ENCODE measurements at regions not wholly inside any gene's neighbourhood (a gene's known extent, or its start where the extent isn't known, plus 50 kb on each side); places are given as distances from the start of the nearest gene placed in this dataset.
"Not testable (repeated sequence)": the region's sequence is repeated elsewhere in the genome, so short reads cannot be mapped to it uniquely, and the experiment has no call there.

DNA sequence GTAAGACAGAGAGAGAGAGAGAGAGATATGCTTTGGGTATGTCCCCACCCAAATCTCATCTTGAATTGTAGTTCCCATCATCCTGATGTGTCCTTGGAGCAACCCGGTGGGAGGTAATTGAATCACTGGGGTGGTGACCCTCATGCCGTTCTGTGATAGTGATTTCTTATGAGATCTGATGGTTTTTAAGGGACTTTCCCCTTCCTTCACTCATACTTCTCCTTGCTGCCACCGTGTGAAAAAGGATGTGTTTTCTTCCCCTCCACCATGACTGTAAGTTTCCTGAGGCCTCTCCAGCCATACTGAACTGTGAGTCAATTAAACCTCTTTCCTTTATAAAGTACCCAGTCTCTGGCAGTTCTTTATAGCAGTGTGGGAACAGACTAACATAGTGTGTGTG, 60.3 kb downstream of the EOMES start:
- DNase-seq, result no peak

DNA sequence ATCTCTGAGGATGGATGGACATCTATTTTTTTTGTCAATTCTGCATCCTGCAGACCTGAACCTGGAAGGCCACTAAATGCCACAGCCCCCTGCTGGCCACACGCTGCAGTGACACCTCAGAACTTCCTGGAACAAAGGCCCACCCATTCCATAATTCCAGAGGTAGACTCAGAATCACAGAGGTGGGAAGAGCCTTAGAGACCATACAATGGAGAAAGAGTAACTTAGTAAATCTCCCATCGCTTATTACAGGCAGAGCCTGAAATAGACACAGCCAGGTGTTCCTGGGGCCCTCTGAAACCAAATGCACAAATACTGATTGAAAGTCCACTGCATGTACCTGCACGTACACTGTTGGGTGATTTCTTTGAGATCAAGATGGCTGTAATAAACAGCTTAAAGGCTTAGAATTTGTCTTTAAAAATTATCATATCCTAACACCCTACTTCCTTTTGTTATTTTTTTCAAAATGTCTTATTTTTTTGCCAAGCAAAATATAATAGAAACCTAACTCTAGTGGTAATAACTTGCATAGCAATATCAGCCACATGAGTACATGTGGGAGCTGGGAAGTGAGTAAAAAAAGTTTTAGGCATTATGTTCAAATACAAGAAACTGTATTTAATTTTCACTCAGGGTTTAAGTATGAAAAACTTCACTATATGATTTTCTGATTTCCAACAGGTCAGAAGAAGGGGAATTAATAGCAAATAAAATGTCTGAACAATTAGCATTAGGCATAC, 62.7 kb downstream of the EOMES start:
- DNase-seq, result no peak

DNA sequence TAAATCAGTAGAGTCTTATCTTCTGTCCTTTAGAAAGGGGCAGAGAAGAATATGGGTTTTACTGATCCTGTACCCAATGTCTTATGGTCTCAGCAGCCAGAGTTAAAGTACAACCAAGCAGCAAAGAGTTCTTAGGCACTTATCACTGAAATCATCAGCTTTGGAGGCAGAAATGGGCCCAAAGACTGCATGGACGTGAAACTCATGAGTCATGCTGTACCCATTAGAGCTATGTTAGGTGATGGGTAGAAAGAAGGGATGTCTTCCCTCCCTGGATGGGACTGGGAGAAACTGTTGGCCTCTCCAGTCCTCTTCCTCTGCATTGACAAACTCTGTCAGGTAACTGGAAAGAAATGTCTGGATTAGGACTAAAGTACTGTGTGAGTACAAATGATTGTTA, 63.4 kb downstream of the EOMES start:
- no peak for DNase-seq

DNA sequence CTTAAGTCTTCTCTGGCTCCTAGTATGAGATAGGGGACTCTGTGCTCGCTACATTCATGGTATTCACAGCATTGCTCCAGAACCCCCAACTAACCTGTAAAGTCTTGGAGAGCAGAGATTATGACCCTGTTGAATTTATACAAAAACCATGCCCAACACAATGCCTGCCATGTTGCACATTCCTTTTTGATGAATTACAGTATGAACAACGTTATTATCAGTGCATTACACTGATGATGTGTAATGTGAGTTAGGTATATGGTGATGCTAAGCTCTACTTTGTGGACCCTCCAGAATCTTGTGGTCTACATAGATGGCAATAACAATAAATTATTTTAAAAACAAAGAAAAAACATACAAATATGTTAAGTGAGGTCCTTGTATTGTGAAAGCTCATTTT, 64.3 kb downstream of the EOMES start:
- no peak for DNase-seq

DNA sequence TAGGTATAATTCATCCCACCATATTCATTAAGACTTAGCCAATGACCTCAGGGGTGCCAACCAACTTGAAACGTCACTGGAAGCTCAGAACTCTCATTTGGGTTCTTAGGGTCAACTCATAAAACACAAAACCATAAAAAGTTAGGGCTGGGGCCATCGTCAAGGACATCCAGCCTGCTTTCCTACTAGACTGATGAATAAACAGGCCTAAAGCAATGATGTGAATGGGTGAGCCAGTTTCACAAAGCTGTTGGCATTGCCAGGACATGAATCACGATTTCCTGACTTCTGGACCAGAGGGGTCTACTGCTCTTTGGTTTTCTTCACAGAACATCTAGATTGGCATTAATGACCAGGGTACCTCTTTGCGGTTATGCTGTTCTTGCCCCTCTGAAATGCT, 64.7 kb downstream of the EOMES start:
- DNase-seq, result no peak

DNA sequence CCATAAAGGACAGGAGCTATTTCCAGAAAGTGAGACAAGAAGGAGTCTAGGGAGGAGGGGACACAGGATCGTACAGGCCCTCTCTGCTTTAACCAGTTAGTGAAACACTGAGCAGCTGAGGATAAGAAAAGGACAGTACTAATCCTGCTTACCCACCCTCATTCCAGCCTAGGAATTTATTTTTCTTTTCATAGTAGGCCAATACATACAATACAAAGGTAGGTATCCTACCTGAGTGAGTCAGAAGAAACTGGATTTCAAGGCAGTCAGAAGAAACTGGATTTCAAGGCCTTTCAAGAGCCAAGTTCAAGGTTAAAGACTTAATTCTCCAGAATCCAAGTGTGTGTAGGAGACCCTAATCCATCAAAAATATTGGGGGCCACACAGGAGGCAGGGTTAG, 65.3 kb downstream of the EOMES start:
- no peak for DNase-seq

DNA sequence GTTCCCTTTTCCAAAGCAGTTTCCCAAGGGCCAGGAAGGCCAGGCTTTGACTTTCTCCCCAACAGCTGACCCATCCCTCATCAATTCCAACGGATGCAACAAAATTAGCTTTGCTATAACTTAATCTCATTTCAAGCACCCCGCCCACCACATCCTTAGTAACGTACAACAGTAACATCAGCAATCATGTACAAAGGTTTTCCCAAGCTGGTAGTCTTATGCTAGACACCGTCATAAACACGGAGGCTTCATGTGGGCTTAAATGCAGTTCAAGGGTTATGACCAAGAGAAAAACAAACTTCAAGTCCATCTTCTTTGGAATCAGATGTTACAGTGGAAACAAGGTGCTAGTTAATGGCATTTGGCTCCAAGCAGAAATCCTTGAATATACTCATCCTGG, 66.6 kb downstream of the EOMES start:
- DNase-seq, result no peak

DNA sequence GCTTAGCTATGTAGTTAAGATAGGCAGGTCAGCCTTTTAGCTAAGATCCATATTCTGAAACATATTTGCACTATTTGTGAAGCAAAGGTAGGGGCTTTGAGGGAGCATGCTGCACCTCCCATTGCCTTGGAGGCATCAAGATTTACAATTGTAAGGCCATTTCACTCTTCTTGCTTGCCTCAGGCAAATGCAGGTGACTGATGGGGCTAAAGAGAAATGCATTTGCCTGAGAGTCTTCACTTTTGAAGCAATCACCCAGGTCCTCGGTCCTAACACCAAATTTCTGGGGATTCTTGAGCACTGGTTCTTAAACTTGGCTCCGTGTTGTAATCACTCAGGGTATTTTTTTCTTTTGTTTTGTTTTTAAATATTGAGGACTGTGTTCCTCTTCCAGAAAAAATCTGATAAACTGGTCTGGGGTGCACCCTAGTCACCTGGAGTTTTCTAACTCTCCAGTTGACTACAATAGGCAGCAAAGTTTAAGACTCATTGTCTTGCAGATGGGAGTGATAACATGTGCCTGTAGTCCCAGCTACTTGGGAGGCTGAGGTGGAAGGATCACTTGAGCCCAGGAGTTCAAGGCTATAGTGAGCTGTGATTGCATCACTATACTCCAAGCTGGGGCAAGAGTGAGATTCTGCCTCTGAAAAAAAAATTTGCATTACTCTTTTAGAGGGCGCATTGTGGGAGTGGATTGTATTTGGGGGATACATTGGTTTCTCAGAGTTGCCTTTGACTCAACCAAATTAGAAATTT, 68.1 kb downstream of the EOMES start:
- no peak for DNase-seq

DNA sequence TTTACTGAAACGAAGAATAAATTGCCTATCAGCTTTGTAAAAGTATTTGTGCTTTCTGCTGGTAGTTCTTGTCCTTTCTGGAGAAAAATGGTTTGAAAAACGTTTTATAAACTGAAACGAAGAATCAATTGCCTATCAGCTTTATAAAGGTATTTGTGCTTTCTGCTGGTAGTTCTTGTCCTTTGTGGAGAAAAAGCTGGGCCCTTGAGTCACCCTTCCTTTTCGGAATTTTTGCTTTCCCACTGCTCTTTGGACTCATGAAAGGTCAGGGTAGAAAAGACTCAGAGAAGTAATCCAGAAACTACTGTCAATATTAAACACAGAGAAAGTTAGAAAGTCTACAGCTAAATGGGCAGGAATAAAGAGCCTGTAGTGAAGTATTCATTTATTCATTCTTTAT, 72.8 kb downstream of the EOMES start:
- DNase-seq, result no peak

DNA sequence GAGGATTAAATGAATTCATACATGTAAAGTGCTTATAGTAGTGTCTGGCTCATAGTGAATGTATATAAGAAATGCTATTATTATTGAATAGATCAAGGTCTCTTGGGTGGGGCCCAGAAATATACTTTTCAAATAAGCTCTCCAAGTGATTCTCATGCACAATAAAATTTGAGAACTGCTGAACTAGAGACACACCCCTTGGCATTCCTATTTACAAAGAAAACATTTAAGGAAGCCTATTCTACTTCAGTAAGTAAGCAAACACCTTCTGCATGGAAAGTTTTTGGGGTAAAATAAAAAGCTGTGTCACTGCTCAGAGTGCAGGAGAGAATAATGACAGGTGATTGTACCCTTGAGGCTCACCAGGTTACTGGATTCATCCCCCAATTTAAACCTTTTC, 75.2 kb downstream of the EOMES start:
- DNase-seq, result no peak

DNA sequence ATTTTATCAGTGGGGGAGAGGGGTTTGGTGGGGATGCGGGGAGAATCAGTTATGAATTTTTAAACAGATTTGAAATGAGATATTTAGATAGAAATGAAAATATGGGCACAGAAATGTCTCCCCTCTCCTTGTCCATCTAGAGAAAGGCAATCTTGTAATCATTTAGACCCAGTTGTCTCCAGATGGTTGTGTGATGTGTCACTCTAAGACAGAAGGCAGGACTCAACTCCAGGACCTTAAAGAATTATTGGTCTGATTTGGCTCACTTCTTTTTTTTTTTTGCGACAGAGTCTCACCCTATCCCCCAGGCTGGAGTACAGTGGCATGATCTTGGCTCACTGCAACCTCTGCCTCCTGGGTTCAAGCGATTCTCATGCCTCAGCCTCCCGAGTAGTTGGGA, 77.2 kb downstream of the EOMES start:
- DNase-seq, result no peak

DNA sequence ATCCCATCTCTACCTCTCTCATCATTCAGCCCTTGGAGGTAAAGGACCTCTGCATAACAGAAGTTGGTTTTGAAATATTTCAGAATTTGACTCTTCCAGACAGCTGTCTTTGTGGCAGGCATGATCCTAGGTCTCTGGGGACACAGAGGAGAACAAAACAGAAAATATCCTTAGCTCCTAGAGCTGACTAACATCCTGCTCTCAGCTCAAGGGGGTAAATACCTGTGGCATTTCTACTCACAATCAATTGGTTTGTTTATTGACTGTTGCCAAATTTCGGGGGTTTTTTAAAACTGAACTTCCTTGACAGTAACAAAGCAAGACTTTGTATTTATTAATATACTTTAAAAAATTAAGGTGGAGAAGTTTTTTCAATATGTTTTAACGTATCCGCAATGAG, 78.8 kb downstream of the EOMES start:
- no peak for DNase-seq

DNA sequence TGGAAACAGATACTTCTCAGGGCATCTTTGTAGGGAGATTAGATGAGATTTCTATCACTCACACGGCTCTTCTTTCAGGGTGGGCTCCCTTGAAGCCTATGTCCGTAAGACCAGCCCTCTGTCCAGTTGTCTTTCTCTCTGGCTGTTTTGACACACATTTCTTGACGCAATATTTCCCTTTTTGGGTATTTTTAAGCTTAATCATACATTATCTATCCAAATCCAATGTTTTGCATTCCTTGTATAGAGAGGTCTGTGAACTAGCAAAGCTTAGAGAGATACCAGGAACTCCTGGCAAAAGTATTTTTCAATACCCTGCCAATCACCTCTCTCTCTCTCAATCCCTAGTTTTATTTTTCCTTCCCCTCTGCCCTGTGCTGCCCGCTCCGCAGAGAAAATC, 79.3 kb downstream of the EOMES start:
- DNase-seq, result no peak

DNA sequence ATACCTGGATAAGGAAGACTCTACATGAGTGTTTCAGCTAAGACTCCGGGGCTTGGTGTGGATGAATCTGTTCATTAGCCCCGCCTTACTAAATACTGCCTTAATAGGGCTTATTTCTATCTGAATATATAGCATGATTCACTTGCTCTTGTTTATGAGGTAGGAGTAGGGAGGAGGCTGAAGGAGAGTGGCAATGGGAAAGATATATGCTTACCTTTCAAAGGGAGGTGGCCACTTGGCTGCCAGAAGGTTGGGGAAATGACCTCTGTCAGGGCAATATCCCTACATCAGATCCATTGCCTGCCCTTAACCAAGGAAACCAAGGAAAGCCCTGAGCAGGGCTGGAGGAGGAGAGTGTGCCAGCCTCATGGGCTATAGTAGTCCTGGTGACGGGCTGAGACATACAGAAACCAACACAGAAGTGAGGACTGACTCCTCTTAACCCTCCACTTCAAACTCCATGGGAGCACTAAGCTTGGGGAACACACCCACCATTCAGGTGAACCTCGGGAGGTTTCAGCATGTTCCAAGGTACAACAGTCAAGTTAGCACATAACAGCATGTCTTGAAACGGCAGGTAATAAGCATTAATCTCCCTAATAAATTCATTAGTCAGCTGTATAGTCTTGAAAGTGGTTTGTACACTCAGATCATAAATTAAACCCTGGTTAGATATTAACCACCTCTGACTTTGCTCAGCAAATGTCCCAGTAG, 80.1 kb downstream of the EOMES start:
- DNase-seq, result no peak

DNA sequence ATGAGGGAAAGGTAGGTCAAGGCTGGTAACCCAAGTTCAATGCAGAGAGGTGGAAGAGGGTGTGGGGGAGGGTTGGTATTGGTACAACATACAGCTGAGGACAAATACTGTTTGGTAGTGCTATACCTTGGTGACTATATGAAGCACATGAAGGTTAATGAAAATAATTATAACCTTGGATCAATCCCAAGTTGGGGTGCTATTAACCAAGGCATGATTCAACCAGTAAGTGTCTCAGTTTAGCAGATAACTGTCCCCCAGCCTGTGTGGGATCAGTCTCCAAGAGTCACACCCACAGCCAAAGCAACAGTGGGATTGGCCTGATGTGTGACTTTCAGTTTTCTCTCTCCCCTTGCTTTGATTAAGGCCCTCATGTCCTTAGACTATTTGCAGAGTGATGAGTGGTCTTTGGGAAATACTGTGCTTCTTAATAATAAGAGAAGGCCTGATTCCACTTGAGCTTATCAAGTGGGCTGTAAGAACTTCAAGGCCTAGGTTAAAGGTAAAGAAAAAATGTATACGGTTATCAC, 80.8 kb downstream of the EOMES start:
- no peak for DNase-seq

DNA sequence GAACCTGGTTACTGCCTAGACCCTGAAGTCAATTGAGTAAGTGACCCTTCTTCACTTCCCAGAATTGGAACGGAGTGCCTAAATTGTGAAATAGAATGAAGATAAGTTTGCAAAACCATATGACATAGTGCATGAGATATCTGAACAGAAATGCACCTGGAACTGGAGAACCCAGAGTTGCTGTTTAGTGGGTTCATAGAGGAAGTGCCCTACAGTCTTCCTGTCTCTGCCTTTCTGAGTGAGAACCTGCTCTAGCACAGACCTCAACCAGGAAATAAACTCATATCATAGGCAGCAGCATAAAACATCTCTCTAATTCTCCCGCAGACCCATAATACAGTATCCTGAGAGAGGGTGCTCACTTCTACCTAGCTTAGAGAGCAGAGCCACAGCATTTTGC, 82.9 kb downstream of the EOMES start:
- no peak for DNase-seq

DNA sequence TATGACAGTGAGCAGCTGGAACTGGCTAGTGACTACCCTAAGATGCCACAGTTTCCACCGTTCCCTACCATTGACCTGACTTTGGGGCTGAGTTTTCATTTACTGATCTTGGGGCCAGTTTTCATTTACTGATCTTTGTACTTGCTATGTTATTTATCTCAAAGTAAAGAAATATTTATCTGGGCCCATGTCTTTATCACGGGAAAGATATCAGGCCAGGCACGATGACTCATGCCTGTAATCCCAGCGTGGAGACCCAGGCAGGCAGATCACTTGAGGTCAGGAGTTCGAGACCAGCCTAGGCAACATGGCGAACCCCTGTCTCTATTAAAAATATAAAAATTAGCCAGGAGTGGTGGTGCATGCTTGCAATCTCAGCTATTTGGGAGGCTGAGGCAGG, 83.5 kb downstream of the EOMES start:
- DNase-seq, result no peak

DNA sequence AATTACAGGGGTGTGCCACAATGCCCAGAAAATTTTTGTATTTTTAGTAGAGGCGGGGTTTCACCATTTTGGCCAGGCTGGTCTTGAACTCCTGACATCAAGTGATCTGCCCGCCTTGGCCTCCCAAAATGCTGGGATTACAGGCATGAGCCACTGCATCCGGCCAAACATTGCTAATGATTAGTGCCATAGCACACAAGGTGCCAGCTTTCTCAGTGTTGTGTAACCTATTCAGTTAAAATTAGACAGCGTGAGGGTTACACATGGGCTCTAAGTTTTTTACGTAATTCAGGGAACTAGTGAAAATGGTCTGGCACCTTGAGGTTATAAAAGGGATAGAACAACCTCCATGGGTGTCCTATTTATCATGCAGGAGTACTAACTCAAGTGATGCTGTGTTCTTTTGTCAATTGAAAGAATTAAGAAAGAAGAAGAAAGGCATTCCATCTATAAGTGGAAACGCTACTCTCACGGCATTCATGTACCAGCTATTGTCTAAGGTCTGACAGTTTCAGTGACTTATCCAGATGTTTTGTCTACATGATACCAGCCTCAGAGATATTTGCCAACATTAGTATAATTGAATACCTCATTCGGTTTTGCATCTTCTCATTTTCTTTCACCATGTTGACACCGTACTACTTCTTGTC, 84.7 kb downstream of the EOMES start:
- DNase-seq, result no peak

DNA sequence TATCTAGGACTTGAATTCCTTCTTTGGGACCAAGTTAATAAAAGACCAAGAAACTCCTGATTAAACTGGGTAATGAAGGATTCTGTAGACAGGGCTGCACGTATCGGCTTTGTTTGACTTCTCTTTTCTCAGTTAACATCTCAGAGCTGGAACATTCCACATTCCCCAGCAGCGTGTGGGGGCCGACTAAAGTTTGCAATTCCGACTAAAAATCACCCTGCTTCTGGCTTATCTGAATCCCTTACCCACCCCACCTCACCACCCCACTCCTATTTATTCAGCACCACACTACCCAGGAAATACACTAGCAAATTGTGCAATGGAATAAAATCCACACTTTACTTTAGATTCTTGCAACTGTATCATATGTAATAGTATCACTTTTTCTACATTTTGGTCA, 87.1 kb downstream of the EOMES start:
- not testable (repeated sequence) for DNase-seq

DNA sequence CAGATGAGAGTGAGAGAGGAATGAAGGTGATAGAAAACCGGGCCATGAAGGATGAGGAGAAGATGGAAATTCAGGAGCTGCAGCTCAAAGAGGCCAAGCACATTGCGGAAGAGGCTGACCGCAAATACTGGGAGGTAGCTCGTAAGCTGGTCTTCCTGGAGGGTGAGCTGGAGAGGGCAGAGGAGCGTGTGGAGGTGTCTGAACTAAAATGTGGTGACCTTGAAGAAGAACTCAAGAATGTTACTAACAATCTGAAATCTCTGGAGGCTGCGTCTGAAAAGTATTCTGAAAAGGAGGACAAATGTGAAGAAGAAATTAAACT, 88.9 kb downstream of the EOMES start:
- DNase-seq, result no peak

DNA sequence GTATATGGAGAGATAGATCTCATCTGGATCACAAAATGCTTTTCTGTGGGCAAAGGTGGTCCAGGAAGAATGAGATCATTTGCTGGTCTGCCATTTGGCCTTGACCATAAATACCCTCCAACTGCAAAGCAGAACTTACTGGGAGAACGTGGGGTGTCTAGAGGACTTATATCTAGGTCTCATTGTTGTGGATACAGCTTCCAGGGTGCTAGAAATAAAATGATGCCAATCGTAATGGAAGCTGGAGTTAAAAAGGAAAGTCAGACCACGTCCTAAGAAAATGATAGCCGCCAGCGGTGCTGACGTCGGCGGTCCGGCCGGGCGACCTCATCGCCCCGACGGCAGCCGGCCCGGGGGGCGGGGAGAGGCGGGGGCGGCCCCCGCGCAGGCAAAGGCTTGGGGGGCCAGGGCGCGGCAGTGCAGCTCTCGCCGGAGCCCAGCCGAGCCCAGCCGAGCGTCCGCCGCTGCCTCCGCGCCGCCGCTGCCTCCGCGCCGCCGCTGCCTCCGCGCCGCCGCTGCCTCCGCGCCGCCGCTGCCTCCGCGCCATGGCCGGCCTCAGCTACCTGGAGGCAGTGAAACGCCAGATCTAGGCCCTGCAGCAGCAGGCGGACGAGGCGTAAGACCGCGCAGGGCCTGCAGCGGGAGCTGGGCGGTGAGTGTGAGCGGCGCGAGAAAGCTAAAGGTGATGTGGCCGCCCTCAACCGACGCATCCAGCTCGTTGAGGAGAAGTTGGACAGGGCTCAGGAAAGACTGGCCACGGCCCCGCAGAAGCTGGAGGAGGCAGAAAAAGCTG, 89.5 kb downstream of the EOMES start:
- DNase-seq, result peak; percentile 73

DNA sequence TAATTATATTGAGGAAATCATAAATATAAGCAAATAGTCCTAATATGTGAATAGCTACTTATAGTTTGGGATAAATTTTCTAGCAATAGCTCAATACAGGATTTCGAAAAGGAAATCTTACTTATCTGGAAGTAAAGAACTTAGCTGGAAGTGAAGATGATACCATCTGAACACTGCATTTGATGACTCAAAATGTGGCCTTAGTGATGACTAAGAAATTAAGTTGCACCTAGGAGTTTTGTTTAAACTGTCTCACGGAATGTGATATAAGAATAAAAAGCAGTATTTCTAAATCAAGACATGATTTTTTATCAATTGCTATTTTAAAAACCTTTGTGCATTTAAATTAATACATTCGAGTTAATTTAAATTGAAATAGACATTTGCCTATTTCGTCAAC, 91.2 kb downstream of the EOMES start:
- DNase-seq, result no peak

DNA sequence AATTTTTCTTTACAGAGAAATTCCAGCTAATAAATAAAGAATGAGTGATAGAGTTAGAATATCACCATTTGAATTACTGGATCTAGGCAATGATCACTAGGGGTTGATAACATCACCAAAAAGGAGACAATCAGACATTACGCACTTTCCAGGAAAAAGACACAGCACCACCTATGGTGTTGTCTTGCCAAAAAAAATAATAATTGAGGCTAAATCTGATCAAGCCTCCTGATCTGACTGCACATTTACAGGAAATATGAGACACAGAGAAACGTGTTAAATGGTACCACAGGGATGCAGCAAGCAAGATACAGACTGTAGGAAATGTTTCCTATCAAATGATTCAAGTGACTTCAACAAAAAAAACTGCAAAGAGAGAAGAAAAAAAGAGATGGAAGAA, 92.8 kb downstream of the EOMES start:
- no peak for DNase-seq

Data from right forelimb (tissue), 1 donor.